AML-193 (cell line): ENCODE measurements at regions not wholly inside any gene's neighbourhood (a gene's known extent, or its start where the extent isn't known, plus 50 kb on each side); places are given as distances from the start of the nearest gene placed in this dataset.
"Not testable (repeated sequence)": the region's sequence is repeated elsewhere in the genome, so short reads cannot be mapped to it uniquely, and the experiment has no call there.

Source experiments
- DNase-seq, 2 experiments: peaks; one replicate each; lab custom pipeline; 2025; lab: John Stamatoyannopoulos, UW

DNA sequence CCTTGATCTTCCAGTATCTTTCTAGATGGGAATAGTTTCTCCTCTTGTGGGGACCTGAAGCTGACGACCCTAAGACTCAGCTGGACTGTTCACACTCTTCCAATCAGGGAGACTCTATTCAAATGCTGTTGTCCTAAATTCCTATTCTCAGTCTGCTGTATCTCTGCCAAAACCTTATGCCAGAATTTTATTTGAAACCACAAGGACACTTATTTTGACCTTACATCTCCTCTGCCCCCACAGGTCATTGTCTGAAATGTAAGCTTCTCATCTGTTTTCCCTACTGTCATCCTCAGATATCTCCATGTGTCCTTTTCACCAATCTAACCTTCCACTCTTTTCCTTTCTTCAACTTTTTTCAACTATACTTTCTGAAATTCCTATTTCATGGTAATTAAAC is 289.5 kb upstream of the SGK1 start:
- no peak for DNase-seq

DNA sequence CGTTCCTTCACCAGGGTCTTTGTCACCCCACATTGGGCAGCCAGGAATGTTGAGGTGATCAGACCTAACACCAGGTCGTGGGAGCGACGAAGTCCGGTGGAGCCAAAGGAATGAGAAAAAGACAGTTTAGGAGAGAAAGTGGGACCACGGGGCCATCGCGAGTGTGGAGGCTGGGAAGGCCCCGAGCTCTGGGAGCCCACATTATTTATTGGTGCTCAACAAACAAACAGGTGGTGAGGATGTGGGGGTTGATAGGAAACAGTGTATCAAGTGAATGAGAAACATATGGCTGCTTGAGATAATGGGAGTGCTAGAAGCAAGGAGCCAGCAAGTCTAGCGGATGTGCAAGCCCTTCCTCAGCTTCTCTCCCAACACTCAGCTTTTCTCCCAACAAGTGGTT is 287.1 kb upstream of the SGK1 start:
- no peak for DNase-seq

DNA sequence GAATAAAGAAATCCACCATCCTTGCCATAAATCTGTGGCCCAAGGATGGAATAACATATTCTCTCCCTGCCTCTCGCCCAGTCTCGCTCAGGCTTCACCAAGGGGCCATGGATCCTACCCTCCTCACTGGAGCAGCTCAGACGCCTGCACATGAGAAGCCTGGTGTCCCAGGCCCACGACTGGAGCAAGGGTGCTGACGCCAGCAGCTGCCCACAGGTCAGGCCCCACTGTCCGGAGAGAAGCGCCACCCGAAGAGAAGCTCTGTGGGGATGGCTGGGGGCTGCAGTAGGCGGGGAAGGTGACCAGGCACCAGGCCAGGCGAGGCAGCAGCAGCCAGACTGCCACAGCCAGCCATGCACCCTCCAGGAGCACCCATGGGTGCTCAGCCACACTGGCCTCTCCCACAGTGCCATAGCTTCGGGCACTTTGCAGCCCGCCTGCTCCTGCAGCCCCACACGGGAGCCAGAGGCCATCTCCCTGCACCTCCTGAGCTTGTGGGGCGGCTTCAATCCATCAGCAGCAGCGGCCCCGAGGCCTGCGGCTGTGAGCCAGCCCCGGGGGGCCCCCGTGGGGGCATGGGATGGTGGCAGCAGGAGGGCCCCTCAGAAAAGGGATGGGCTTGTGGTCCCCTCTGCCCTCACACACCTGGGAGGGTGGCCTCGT is 286.2 kb upstream of the SGK1 start:
- no peak for DNase-seq

DNA sequence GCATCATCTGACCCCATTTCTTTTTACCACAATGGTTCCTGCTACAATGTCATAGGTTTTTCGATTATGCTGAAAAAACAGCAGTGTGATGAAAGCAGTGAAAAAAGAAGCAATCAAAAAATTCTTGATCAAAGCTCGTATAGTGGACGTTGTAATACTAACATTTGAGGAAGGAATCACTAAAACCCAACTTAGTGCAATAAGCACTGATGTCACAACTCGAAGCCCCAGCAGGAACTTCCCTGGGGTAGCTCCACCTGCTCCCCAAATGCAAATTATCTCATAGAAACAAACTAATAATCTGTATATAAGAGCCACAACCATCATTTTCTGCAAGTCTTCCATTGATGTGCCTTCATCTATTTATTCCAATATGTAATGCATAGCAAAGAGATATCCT is 285.6 kb upstream of the SGK1 start:
- DNase-seq = no peak

DNA sequence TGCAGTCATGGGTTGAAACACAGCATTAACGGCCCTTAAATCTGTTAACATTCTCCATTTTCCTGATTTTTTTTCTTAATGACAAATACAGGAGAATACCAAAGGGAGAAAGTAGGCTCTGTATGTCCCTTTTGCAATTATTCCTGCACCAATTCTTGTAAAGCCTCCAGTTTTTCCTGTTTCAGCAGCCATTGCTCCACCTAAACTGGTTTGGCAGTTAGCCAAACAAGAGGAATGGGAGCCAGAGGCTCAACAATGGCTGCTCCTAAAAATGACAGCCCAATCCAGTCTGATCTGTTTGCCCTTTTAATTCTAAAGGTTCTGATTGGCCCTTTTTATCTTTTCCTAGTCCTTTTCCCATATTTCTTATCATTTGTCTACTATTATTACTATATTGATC is 284.2 kb upstream of the SGK1 start:
- DNase-seq = no peak

DNA sequence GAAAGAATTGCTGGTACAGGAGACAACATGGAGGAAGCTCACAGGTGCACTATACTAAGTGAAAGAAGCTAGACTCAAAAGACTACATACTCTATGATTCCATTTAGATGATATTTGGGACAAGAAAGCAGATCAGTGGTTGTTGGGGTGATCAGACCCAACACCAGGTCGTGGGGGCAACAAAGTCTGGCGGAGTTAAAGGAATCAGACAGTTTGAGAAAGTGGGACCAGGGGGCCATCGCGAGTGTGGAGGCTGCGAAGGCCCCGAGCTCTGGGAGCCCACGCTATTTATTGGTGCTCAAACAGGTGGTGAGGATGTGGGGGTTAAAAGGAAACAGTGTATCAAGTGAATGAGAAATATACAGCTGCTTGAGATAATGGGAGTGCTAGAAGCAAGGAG is 282.8 kb upstream of the SGK1 start:
- no peak for DNase-seq

DNA sequence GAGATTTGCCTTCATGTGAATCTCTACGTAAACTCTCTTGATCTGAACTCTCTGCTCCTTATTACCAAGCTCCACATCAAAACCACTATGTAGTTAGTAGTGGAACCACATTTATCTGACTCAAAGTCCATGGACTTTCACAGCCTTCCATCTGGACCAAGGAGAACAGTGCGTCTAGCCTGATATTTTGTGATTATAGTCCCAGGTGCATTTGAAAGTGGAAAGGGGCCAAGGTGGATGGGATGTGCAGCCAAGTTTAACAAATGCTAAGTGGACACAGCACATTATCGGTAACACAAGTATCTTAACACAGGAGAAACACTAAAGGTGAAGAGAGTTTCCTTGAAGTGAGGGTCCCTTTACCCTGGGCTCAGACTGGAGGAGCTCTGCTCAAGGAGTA is 281.2 kb upstream of the SGK1 start:
- DNase-seq = no peak

DNA sequence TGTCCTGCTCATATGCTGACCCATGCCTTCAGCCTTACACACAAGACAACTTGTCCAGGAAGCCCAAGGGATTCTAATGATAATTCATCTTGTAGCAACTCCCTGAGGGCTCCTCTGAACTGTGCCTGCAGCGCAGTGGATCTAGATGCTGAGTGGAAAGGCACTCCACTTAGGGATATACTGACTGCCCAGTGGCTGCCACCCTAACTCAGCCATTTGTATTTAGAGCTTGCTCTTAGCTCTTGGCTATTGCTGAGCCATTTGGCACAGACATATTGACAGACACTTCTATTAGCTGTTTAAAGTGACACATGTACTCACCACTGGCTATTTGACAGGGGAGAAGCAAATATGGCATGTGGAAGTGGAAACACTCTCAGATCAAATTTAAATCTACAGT is 278.3 kb upstream of the SGK1 start:
- DNase-seq = no peak

DNA sequence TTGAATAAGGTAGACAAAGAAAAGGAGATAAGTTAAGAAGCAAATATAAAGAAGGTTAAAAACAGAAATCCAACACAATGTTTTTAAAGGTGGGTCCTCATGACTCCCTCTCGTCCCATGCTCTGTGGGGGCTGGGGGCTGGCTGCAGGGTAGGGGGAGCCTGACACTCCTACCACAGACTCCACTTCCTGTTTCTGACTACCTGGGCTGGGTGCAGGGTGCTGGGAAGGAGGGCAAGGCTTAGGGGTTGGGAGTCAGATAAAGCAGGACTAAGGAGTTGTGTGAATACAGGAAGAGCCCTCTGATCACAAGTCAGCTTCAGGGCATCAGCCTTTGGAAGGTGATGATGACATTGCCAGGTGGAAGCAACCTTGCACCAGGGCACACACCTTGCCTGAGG is 277.0 kb upstream of the SGK1 start:
- no peak for DNase-seq

DNA sequence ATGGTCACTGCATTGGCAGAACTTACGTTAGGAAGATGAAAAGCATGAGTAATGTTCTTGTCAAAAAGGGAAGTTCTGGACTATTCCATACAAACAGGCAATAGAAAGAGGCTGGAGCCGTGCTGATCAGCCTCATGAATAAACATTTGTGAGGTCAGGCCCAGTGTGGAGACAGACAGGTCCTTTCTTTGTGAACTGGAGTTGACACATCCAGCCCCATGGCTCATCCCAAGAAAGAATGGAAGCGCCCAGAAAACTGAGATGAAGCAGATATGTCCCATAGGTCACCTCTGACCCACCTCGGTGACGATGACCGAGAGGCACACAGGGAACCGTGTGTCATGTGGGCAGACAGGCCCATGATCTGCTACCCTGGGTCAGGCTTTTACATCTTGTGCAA is 276.0 kb upstream of the SGK1 start:
- DNase-seq = no peak

DNA sequence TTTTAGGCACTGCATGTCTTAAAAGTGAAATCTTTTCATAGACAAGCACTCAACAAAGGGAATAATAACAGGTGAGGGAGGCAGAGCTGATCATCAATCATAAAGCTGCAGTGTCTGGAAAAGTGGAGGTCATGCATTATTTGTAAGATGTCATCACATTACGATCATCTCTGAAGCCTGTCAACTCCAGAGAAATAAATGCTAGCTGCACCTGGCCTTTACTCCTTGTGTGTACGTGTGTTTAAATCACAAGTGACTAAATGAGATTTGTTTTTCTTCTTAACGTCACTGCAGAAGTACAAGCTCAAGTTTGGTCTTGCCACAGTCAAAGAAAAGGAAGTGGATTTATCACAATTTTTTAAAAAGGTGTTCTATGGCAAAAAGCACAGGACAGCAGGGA is 275.5 kb upstream of the SGK1 start:
- no peak for DNase-seq

DNA sequence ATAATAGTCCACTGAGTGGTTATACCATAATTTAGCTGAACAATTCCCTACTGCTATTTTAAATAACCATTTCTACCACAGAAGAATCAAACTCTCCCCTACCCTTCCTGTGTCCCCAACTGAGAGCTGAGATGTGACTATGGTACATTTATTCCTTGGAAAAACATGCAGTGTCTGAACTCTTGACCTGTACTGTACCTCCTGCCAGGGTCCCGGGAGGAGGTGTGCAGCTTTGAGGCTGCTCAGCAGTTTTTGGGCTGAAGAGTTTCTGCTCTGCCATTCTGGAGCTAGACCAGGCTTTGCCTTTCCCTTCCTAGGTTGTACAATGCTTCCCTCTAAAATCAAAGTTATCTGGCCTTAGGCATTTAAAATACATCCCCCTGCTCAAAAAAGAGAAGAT is 275.1 kb upstream of the SGK1 start:
- no peak for DNase-seq

DNA sequence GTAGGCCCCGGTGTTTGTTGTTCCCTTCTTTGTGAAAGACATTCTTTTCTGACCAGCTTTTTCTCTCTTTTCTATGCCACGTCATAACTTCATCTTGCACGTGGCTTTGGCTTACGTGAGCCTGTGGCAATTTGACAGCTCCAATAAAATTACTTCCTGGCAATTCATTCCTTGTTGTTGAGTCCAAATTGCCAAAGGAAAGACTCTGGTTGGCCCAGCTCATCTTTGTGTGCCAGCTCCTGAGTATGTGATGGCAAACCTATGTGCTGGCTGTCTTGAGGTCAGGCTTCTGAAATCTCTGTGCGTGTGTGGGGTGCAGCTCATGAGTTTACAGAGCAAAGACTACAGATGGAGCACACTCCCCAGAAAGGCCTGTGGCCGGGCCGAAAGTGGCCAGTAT is 272.5 kb upstream of the SGK1 start:
- DNase-seq = no peak

DNA sequence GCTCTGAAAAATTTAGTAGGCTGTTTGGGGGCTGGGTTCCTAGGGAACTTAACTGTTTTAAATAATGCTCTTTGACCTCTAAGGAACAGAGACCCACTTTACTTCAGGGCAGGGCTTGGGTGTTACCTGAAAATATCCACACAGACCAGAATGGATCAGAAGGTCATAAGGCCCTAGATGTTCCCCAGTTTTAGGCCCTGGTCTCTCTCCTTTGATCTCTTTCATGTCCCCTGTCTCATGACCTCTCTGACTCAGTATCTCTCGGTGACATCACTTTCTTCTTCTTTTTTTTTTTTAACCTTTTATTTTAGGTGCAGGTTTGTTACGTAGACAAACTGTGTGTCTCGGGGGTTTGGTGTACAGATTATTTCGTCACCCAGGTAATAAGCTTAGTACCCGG is 272.1 kb upstream of the SGK1 start:
- no peak for DNase-seq

DNA sequence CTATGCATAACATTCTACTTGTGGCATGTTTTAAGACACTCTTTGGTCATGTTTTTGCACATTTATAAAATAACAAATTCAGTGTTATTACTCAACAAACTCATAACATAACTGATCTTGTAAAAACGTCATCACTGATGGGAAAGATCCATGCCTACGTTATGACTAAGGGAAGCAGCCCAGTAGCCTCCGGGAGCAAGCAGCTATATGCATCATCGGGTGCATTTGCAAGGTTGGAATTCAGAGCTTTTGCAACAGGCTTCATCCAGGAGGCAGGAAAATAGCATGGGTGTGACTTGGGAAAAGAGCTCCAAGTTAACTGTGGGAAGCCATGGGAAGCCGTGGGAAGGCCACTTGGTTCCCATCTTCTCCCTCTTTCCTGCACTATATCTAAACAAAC is 271.6 kb upstream of the SGK1 start:
- no peak for DNase-seq

DNA sequence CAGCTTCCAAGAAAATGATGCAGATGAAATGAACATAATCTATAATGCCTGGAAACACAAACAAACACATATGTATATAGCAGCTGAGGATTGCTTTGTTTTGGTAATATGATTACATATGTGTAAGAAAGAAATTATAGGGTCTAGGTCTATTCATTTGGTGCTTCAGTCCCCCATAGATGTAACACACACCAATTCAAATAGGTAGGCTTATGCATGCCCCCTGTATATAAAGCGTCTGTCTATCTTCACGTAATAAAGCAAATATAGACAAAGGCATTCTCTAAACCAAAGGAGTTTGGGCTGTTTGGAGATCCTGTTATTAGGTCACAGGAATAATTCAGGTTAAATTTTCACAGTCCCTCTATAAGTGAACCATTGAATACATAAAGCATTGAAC is 270.4 kb upstream of the SGK1 start:
- no peak for DNase-seq

DNA sequence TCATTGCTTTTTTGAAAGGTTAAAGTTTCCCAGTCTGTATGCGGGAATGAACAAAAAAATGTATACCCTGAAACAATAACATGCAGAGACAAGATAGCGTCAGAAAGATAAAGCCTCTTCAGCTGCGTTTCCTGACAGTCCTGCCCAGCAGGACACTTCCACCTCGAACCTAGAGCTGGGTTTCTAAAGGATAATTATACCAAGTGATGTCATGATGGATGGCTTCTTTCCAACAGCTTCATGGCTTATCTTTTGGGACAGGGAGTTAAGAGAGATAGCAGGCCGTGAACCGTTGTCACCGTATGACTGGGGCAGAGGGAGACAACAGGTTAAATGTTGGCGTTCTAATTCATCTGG is 267.6 kb upstream of the SGK1 start:
- no peak for DNase-seq

DNA sequence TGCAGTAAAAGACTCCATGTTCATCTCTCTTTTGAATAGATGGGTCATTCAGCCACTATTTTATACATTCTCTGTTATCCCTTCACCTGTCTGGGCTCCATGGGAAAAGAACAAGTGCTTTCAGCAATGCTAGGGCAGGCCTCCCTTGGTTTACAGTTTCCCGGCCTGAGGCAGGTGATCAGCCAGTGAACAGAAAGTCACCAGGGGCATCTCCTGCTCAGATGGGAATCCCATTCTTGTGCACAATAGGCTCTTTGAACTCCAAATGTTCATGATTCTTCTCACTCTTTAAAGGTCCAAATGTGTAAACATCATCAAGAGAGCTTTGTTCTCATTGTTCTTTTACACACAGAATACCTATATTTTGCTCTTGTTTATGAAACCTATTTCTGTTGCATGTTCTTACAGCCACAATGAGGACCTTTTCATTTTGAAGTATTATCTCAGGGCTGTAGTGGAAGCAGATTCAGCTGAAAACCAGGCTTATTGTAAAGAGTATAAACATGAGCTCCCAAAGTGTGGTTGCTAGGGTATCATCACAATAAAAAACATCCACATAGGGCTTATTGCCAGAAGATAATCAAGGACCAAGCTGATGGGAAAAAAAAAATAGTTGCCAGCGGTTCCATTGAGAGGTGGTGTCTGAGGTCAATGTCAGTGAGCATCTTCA is 267.1 kb upstream of the SGK1 start:
- no peak for DNase-seq

DNA sequence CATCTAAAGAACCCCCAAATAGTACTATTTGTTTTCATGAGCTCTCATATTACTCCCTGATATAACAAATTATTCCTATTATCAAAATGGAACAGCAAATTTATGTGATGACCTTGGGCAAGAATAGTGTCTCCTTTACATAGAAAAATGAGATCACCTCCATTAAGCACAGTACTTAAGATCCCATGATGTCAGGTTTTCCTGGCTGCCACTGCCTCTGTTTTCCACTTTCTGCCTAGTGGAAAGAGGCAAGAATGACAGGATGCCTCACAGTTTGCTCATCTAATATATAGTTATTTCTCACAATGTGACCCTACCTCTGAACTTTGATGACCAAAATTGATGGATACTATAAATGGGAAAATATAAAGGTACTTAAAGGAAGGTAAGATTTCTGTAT is 260.1 kb upstream of the SGK1 start:
- DNase-seq = no peak

DNA sequence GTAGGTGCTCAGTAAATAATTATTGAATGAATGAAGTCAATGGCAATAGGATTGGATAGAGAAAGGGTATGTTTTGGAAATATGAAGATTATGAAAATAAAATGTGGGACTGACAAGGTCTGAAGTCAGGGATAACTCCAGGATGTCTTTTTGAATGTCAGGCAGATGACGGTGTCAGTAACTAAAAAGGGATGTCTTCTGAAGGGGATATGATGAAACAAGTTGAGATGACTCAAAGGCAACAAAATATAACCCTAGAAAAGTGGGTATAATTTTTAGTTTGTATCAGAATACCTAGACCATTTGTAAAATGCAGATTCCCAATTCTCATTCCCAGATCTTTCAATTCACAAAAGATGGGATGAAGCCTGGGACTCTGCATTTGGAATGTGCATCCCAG is 257.3 kb upstream of the SGK1 start:
- DNase-seq = no peak

DNA sequence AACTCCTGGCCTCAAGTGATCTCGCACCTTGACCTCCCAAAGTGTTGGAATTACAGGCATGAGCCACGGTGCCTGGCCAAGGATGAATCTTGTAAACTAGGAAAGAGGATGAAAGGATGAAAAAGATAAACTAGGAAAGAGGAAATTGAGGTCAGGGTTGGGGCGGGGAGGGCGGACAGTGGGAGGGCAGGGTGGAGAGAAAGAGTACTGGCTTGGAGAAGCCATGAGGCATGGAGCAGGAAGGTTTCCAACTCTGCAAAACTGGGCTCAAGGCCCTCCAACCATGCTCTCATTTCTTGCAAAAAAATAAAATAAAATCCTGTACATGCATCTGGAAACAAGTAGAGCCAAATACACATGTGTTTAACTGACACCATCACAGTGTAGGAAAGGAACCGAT is 256.6 kb upstream of the SGK1 start:
- no peak for DNase-seq

DNA sequence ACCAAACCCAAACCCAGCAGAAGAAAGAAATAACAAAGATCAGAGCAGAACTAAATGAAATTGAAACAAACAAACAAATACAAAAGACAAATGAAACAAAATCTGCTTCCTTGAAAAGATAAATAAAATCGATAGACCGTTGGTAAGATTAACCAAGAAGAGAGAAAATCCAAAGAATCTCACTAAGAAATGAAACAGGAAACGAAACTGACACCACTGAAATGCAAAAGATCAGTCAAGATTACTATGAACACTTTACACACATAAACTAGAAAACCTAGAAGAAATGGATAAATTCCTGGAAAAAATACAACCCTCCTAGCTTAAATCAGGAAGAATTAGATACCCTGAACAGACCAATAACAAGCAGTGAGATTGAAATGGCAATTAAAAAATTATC is 252.1 kb upstream of the SGK1 start:
- not testable (repeated sequence) for DNase-seq

DNA sequence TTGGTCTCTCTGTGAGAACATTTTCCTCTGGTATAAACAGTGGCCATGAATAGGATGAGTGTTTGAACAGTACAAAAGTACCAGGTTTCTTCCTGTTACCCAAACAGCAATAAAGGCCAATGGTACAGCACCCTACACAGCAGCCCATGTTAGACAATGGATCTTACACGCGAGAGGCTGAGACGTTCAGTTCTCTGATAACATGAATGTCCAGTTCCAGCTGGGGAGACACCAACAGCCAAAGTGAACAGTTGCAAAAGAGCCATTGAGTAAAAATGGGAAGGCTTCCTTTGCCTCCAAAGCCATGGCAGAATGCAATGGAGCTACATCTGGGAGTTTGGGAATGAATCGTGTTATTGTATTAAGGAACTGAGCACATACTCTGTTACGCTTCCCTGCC is 246.8 kb upstream of the SGK1 start:
- no peak for DNase-seq

DNA sequence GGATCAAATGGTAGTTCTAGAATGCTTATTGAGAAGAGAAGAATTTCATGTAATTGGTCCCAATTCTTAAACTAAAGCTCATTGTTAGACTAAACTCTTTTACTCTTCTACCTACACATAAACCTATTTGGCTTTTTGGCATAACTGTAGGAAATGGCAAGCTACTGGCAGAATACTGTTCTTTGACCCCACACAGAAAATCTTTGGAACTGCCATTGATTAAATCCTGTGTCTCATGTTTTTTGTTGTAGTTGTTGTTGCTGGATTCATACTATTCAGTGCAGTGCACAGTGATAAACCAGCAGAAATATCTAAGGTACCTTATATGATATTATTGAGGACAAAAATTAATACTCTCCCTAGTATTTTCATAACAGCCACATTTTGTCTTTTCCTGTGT is 242.1 kb upstream of the SGK1 start:
- no peak for DNase-seq
